PC-3 (cell line): ENCODE measurements at regions not wholly inside any gene's neighbourhood (a gene's known extent, or its start where the extent isn't known, plus 50 kb on each side); places are given as distances from the start of the nearest gene placed in this dataset.
A peak's percentile ranks its signal among the peaks of the same experiment; 100 is the strongest.

Experiments used
- ATAC-seq: fragments of 200-7000 bp; cut with Tn5 transposase; 2 replicates; pipeline ENCODE4 v1.9.1; 2020; ENCODE audit warnings: mild to moderate bottlenecking, moderate library complexity
- BruUV-seq: library from RNA; stranded (reverse); fragments of 400-500 nt; replicated peaks from 2 replicates; lab custom pipeline; 2021; lab: Mats Ljungman, UMichigan
- CTCF ChIA-PET: fragments of 300-600 bp; sonication (Branson Sonifier 250); formaldehyde crosslinking; loops from one replicate; lab custom pipeline; 2022; ENCODE audit warnings: antibody characterized with exemption; lab: Charles Lee
- POLR2A ChIA-PET: fragments of 300-600 bp; sonication (Branson Sonifier 250); formaldehyde crosslinking; loops from one replicate; lab custom pipeline; 2022; ENCODE audit warnings: antibody characterized with exemption; ENCODE audit not compliant: unreplicated experiment; lab: Charles Lee
- DNase-seq: peaks from one replicate; pipeline ENCODE4 v3.0.0-alpha.2; 2015
- H2AFZ ChIP-seq: fragments of 300-600 bp; sonication (generic); 2 replicates; pipeline ENCODE4 v1.6.0; 2016; ENCODE audit warnings: antibody characterized with exemption, low read length
- H3F3A ChIP-seq: fragments of 300-600 bp; sonication (generic); one replicate; pipeline ENCODE4 v1.6.0; 2017; ENCODE audit warnings: antibody characterized with exemption, low read length, control low read depth, mild to moderate bottlenecking; ENCODE audit not compliant: unreplicated experiment
- H3K27ac ChIP-seq: fragments of 300-600 bp; sonication (generic); 2 replicates; pipeline ENCODE4 v1.5.1; 2016; ENCODE audit warnings: mild to moderate bottlenecking, low read length
- H3K27me3 ChIP-seq: fragments of 300-600 bp; sonication (generic); 2 replicates; pipeline ENCODE4 v1.6.1; 2016; ENCODE audit warnings: low read length, mixed read lengths
- H3K36me3 ChIP-seq: fragments of 300-600 bp; sonication (generic); 2 replicates; pipeline ENCODE4 v1.6.1; 2016; ENCODE audit warnings: low read depth, mixed run types, low read length, mixed read lengths
- H3K4me1 ChIP-seq: fragments of 300-600 bp; sonication (generic); 2 replicates; pipeline ENCODE4 v1.5.1; 2016; ENCODE audit warnings: low read length; ENCODE audit not compliant: insufficient read depth
- H3K4me2 ChIP-seq: fragments of 300-600 bp; sonication (generic); 2 replicates; pipeline ENCODE4 v1.6.0; 2016; ENCODE audit warnings: low read length
- H3K4me3 ChIP-seq: fragments of 300-600 bp; sonication (generic); 2 replicates; pipeline ENCODE4 v1.5.1; 2016; ENCODE audit warnings: mild to moderate bottlenecking, low read length, mixed read lengths
- H3K79me2 ChIP-seq: fragments of 300-600 bp; sonication (generic); 2 replicates; pipeline ENCODE4 v1.6.1; 2017; ENCODE audit warnings: low read length, mixed read lengths
- H3K9ac ChIP-seq: fragments of 300-600 bp; sonication (generic); 2 replicates; pipeline ENCODE4 v1.6.0; 2016; ENCODE audit warnings: mild to moderate bottlenecking, low read length
- H3K9me2 ChIP-seq: fragments of 300-600 bp; sonication (generic); replicated peaks from 2 replicates; pipeline ENCODE4 v1.6.1; 2016; ENCODE audit warnings: mixed run types, low read length, mixed read lengths
- H3K9me3 ChIP-seq: fragments of 300-600 bp; sonication (generic); 2 replicates; pipeline ENCODE4 v1.6.1; 2016; ENCODE audit warnings: low read length, mixed read lengths
- H4K20me1 ChIP-seq: fragments of 300-600 bp; sonication (generic); 2 replicates; pipeline ENCODE4 v1.6.1; 2016; ENCODE audit warnings: low read length, mixed read lengths
- EZH2 ChIP-seq: fragments of 300-600 bp; sonication (generic); IDR thresholded peaks from one replicate; pipeline ENCODE4 v1.6.1; 2017; ENCODE audit warnings: antibody characterized with exemption, mild to moderate bottlenecking, low read length; ENCODE audit not compliant: unreplicated experiment
- EZH2phosphoT487 ChIP-seq: fragments of 300-600 bp; sonication (generic); IDR thresholded peaks from 2 replicates; pipeline ENCODE4 v1.6.1; 2018; ENCODE audit warnings: mild to moderate bottlenecking, antibody characterized with exemption, low read length, borderline replicate concordance
- intact Hi-C: fragments of 100-400 bp; cut with micrococcal nuclease; formaldehyde crosslinking; loops from 2 replicates; pipeline ENCODE4 v1.9.0; 2023
- TF ChIP-seq, protein P1 (sequence below): fragments of 300-600 bp; sonication (generic); conservative IDR thresholded peaks from 2 replicates; pipeline ENCODE4 v1.5.1; 2017; ENCODE audit warnings: antibody characterized with exemption, low read depth, mild to moderate bottlenecking, low read length

DNA sequence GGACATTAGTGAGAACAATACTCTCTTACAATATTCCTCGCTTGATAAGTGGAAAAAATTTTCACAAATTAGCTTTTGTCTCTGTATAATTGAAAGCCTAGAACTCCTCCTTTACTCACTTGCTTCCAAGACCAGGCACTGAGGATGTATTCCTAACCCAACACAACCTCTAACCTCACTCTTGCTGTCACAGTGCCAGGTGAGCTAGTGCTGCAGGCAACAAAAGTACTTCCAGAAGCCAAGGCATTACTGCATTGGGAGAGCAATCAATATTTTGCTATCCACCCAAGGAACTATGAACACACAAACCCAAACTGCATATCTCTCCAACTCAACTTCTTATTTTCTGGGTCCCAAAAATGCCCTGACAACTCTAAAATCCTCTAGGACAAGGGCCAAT lies 1081.0 kb downstream of the VRK1 start:
- Histone ChIP-seq H4K20me1 (no peaks in the 10 kb centered on the region), H2AFZ (no peak overlapping the region), H3K4me3 (no peak overlapping the region), H3K9me3 (no peaks in the 10 kb centered on the region), H3K36me3 (no peaks in the 10 kb centered on the region), H3K27ac (no peak overlapping the region), H3K4me2 (0 out of 2 replicates have a peak overlapping the region, but pooled peaks have one; percentile 12), H3K9me2 (no peaks in the 10 kb centered on the region), H3K27me3 (no peaks in the 10 kb centered on the region), H3K4me1 (peaks cover under 1% of the 10 kb centered on the region; the same call in 1 of the 2 replicates), H3K79me2 (no peaks in the 10 kb centered on the region), H3F3A (no peaks in the 10 kb centered on the region), H3K9ac (no peak overlapping the region)
- POLR2A ChIA-PET: no interaction called here
- CTCF ChIA-PET: no interaction called here
- BruUV-seq: no TSS peak
- TF ChIP-seq, protein P1, sequence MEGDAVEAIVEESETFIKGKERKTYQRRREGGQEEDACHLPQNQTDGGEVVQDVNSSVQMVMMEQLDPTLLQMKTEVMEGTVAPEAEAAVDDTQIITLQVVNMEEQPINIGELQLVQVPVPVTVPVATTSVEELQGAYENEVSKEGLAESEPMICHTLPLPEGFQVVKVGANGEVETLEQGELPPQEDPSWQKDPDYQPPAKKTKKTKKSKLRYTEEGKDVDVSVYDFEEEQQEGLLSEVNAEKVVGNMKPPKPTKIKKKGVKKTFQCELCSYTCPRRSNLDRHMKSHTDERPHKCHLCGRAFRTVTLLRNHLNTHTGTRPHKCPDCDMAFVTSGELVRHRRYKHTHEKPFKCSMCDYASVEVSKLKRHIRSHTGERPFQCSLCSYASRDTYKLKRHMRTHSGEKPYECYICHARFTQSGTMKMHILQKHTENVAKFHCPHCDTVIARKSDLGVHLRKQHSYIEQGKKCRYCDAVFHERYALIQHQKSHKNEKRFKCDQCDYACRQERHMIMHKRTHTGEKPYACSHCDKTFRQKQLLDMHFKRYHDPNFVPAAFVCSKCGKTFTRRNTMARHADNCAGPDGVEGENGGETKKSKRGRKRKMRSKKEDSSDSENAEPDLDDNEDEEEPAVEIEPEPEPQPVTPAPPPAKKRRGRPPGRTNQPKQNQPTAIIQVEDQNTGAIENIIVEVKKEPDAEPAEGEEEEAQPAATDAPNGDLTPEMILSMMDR: no peak
- TF ChIP-seq EZH2phosphoT487 (no peak), EZH2 (no peak)
- intact Hi-C loops: no loop called here
- DNase-seq (no peak), ATAC-seq (no peak)

DNA sequence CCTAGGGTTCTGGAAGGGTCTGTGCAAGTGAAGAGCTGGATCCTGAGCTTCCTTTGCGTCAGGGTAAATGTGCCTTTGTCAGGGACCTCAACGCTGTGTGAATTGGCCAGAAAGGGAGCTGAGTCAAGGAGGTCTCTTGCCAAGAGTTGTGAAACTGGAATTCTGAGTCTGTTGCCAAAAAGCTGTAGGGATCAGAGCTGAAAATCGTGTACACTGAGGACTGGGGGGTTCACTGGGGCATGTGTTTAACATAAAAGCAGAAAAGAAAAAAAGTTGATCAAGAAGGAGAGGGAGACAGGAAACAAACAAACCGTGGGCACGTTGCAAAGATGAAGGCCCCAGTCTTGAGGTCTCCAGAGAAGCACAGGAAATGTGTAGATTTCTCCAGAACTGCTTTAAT lies 1081.5 kb downstream of the VRK1 start:
- POLR2A ChIA-PET: no interaction called here
- no peak overlapping the region for H2AFZ ChIP-seq
- DNase-seq: peak; percentile 49

DNA sequence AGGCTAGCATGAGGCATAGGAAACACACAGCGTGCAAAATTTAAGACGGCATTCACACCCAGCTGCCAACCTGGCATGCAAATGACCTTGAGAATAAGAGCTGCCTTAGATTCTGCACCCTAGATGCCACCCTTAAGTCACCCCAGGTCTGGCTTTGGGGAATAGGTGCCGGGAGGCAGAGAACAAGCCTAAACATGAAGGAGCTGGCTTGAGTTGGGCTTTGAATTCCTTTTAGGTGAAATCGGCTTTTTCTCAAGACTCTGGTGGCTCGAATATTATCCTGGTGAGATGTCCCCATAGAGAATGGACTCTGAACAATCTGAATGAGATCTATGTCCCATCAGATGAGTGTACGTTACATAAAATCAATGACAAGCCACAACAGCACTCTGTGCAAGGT lies 1090.5 kb downstream of the VRK1 start:
- Histone ChIP-seq H3K4me3 (no peak overlapping the region), H3K4me1 (no peaks in the 10 kb centered on the region), H3K36me3 (no peaks in the 10 kb centered on the region), H3K9ac (no peak overlapping the region), H3K9me2 (no peaks in the 10 kb centered on the region), H3F3A (no peaks in the 10 kb centered on the region), H3K27ac (no peak overlapping the region), H3K4me2 (no peak overlapping the region), H2AFZ (no peak overlapping the region), H3K9me3 (no peaks in the 10 kb centered on the region), H3K79me2 (no peaks in the 10 kb centered on the region), H3K27me3 (no peaks in the 10 kb centered on the region), H4K20me1 (no peaks in the 10 kb centered on the region)
- no TSS peak for BruUV-seq
- ChIA-PET CTCF (no interaction called here), POLR2A (no interaction called here)
- ATAC-seq (no peak), DNase-seq (no peak)
- intact Hi-C loops: no loop called here
- TF ChIP-seq EZH2: no peak
- no peak for TF ChIP-seq EZH2phosphoT487
- TF ChIP-seq, protein P1: no peak

More for the DNA sequence above, 1081.5 kb downstream of the VRK1 start:
- no peaks in the 10 kb centered on the region; the same call in 1 of the 2 replicates for H3K4me1 ChIP-seq
- 0 out of 2 replicates have a peak overlapping the region, but pooled peaks have one; percentile 12 for H3K4me2 ChIP-seq
- no peak for ATAC-seq
- intact Hi-C loops: no loop called here
- H3K27ac ChIP-seq: no peak overlapping the region
- H3K36me3 ChIP-seq: no peaks in the 10 kb centered on the region
- no peaks in the 10 kb centered on the region for H3K9me2 ChIP-seq
- H3K4me3 ChIP-seq: no peak overlapping the region
- no peaks in the 10 kb centered on the region for H3K79me2 ChIP-seq
- BruUV-seq: no TSS peak
- H3K9me3 ChIP-seq: no peaks in the 10 kb centered on the region
- H3K27me3 ChIP-seq: no peaks in the 10 kb centered on the region
- TF ChIP-seq EZH2phosphoT487: no peak
- TF ChIP-seq, protein P1: no peak
- TF ChIP-seq EZH2: no peak
- no peaks in the 10 kb centered on the region for H3F3A ChIP-seq
- no peaks in the 10 kb centered on the region for H4K20me1 ChIP-seq
- H3K9ac ChIP-seq: no peak overlapping the region
- CTCF ChIA-PET: no interaction called here
